ENCODE measurements at regions not wholly inside any gene's neighbourhood (a gene's known extent, or its start where the extent isn't known, plus 50 kb on each side); places are given as distances from the start of the nearest gene placed in this dataset.
A peak's percentile ranks its signal among the peaks of the same experiment; 100 is the strongest.

DNA sequence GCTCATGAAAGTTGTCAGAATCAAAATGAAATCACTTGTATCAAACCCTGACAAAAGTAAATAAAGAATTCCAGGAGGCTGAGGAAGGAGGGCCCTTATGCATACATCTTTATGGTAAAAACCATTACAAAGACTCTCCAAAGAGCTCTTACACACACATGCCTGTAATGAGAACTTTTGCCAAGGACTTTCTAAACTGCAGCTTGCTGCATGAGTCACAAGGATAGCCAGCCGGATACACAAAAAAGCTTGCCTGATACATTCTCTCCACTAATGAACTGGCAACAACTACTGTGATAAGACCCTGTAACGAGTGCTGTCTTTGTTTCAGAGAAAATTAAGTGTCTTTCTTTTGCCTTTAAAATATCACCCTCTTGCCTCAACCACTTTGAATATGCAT is 618.1 kb downstream of the PPP4R3C start (continued):
- TF ChIP-seq REST (IDR thresholded peaks at IDR 0.05; ENCODE audit: unreplicated experiment): no peak
- no peak for TF ChIP-seq STAT1 (IDR thresholded peaks at IDR 0.05; ENCODE audit: unreplicated experiment)
- no peak for TF ChIP-seq EZH2phosphoT487 (IDR thresholded peaks at IDR 0.05; ENCODE audit: unreplicated experiment)

DNA sequence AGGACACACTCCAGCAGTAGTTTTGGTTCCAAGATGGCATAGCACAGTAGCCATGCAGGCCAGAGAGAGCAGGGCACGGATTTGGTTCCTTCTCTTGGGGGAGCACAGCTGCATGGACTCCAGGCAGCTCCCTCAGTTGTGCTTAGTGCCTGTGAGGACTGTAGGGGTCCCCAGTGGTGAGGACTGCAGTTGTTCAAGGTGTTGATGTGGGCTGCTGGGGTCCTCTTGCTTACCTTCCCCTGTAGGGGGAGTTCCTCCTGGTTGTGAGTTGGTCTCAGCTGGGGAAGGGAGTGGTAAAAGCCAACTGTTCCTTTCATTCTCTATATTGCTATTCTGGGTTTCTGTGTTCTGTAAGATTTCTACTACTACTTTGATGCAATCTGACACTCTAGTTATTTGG is 606.5 kb downstream of the MAGEB5 start:
- Mint-ChIP-seq H3K27me3 (ENCODE audit: insufficient read depth, low read depth, poor library complexity) (peaks cover 3% of the 10 kb centered on the region), H3K27ac (no peak overlapping the region), H3K4me1 (no peaks in the 10 kb centered on the region), H3K4me3 (no peak overlapping the region), H3K36me3 (ENCODE audit: low read depth) (peaks cover 9% of the 10 kb centered on the region), H3K9me3 (peaks cover 14% of the 10 kb centered on the region)
- no peaks in the 10 kb centered on the region for H3K79me2 ChIP-seq (replicated peaks; ENCODE audit: insufficient read depth)
- H3K27me3 ChIP-seq (ENCODE audit: insufficient read depth): no peaks in the 10 kb centered on the region
- peak; percentile 90 for ATAC-seq
- no peaks in the 10 kb centered on the region for H3K4me1 ChIP-seq (ENCODE audit: insufficient read depth)
- H3K27ac ChIP-seq (ENCODE audit: low read depth): no peak overlapping the region
- no peak overlapping the region for H2AFZ ChIP-seq
- no peak overlapping the region for H3K4me3 ChIP-seq
- DNase-seq (ENCODE audit: low spot score): peak; percentile 59
- TF ChIP-seq ZNF331 (CRISPR knock-in tag; IDR thresholded peaks at IDR 0.05; ENCODE audit: low read depth): no peak
- no peak for TF ChIP-seq ZNF114 (CRISPR knock-in tag; IDR thresholded peaks at IDR 0.05)
- TF ChIP-seq EZH2phosphoT487 (IDR thresholded peaks at IDR 0.05; ENCODE audit: unreplicated experiment): no peak
- TF ChIP-seq, protein P1, sequence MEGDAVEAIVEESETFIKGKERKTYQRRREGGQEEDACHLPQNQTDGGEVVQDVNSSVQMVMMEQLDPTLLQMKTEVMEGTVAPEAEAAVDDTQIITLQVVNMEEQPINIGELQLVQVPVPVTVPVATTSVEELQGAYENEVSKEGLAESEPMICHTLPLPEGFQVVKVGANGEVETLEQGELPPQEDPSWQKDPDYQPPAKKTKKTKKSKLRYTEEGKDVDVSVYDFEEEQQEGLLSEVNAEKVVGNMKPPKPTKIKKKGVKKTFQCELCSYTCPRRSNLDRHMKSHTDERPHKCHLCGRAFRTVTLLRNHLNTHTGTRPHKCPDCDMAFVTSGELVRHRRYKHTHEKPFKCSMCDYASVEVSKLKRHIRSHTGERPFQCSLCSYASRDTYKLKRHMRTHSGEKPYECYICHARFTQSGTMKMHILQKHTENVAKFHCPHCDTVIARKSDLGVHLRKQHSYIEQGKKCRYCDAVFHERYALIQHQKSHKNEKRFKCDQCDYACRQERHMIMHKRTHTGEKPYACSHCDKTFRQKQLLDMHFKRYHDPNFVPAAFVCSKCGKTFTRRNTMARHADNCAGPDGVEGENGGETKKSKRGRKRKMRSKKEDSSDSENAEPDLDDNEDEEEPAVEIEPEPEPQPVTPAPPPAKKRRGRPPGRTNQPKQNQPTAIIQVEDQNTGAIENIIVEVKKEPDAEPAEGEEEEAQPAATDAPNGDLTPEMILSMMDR (conservative IDR thresholded peaks at IDR 0.05; ENCODE audit: low read depth in 2 of 2): peak; percentile 30 to 67
- TF ChIP-seq CREB1 (CRISPR knock-in tag; IDR thresholded peaks at IDR 0.05; ENCODE audit: low read depth): no peak
- H4K20me1 ChIP-seq (replicated peaks; ENCODE audit: insufficient read depth): no peaks in the 10 kb centered on the region
- no peaks in the 10 kb centered on the region for H3K36me3 ChIP-seq (ENCODE audit: insufficient read depth)
- H3K4me2 ChIP-seq: no peak overlapping the region
- no peaks in the 10 kb centered on the region for H3F3A ChIP-seq (replicated peaks; ENCODE audit: low read depth)
- no peaks in the 10 kb centered on the region for H3K9me2 ChIP-seq (ENCODE audit: insufficient read depth)

GRCh38 chrX:26789751-26790150 is 573.8 kb downstream of the MAGEB5 start:
- Mint-ChIP-seq H3K4me3 (no peak overlapping the region), H3K36me3 (ENCODE audit: low read depth) (no peaks in the 10 kb centered on the region), H3K27ac (no peak overlapping the region), H3K9me3 (no peaks in the 10 kb centered on the region), H3K4me1 (no peaks in the 10 kb centered on the region), H3K27me3 (ENCODE audit: insufficient read depth, low read depth, poor library complexity) (no peaks in the 10 kb centered on the region)
- Histone ChIP-seq H3K4me2 (no peak overlapping the region), H3F3A (replicated peaks; ENCODE audit: low read depth) (no peaks in the 10 kb centered on the region), H2AFZ (no peak overlapping the region), H3K79me2 (replicated peaks; ENCODE audit: insufficient read depth) (no peaks in the 10 kb centered on the region), H4K20me1 (replicated peaks; ENCODE audit: insufficient read depth) (no peaks in the 10 kb centered on the region), H3K27ac (ENCODE audit: low read depth) (no peak overlapping the region), H3K4me1 (ENCODE audit: insufficient read depth) (no peaks in the 10 kb centered on the region), H3K4me3 (no peak overlapping the region), H3K36me3 (ENCODE audit: insufficient read depth) (no peaks in the 10 kb centered on the region), H3K27me3 (ENCODE audit: insufficient read depth) (no peaks in the 10 kb centered on the region), H3K9me2 (ENCODE audit: insufficient read depth) (no peaks in the 10 kb centered on the region)
- ATAC-seq (no peak), DNase-seq (ENCODE audit: low spot score) (no peak)
- no peak for TF ChIP-seq POLR2AphosphoS5 (IDR thresholded peaks at IDR 0.05; ENCODE audit: low read depth)

All from GM23338 (cell line).